CD4-positive, CD25-positive, alpha-beta regulatory T cell (primary cell): ENCODE measurements at regions not wholly inside any gene's neighbourhood (a gene's known extent, or its start where the extent isn't known, plus 50 kb on each side); places are given as distances from the start of the nearest gene placed in this dataset.

ENCODE experiments used
- ATAC-seq, 2 donors: fragments of 150-1000 bp; cut with Tn5 transposase; one replicate each; pipeline ENCODE4 v1.10.0; 2021; ENCODE audit warnings: low read depth in 2 of 2, moderate number of reproducible peaks in 2 of 2, moderate library complexity in 1 of 2
- DNase-seq, 3 donors: peaks; one replicate each; pipeline versions ENCODE4 v3.0.0 to v3.0.0-alpha.2; 2012 to 2022; ENCODE audit warnings: mixed read lengths in 1 of 3
- H3K27ac ChIP-seq: one replicate; pipeline ENCODE4 v1.7.0; 2013; ENCODE audit warnings: mild to moderate bottlenecking, low read length; ENCODE audit not compliant: insufficient read depth, poor library complexity, severe bottlenecking
- H3K27me3 ChIP-seq: one replicate; pipeline ENCODE4 v1.7.0; 2013; ENCODE audit warnings: low read length; ENCODE audit not compliant: control insufficient read depth, insufficient read depth
- H3K36me3 ChIP-seq: one replicate; pipeline ENCODE4 v1.7.0; 2013; ENCODE audit warnings: mild to moderate bottlenecking, low read length, moderate library complexity; ENCODE audit not compliant: control insufficient read depth, insufficient read depth
- H3K4me1 ChIP-seq: 2 replicates; pipeline ENCODE4 v1.7.0; 2013; ENCODE audit warnings: mild to moderate bottlenecking, low read length; ENCODE audit not compliant: insufficient read depth, control insufficient read depth, poor library complexity, severe bottlenecking
- H3K4me3 ChIP-seq: one replicate; pipeline ENCODE4 v1.7.0; 2013; ENCODE audit warnings: low read depth, mild to moderate bottlenecking, low read length, moderate library complexity
- H3K9me3 ChIP-seq, 2 experiments: 1 replicate in 1 of 2; 2 replicates in 1 of 2; pipeline ENCODE4 v1.7.0; 2013; ENCODE audit warnings: low read length in 2 of 2, mild to moderate bottlenecking in 1 of 2, moderate library complexity in 1 of 2; ENCODE audit not compliant: control insufficient read depth in 2 of 2
- H3K27ac Mint-ChIP-seq, 3 donors: one replicate each; pipeline ENCODE4 v1.8.0; 2020 to 2022; ENCODE audit warnings: mild to moderate bottlenecking in 3 of 3, mixed read lengths in 3 of 3, moderate library complexity in 2 of 3
- H3K27me3 Mint-ChIP-seq: one replicate; pipeline ENCODE4 v1.8.0; 2022; ENCODE audit warnings: mild to moderate bottlenecking, mixed read lengths
- H3K36me3 Mint-ChIP-seq: one replicate; pipeline ENCODE4 v1.8.0; 2020; ENCODE audit warnings: mixed read lengths
- H3K4me1 Mint-ChIP-seq, 4 donors: one replicate each; pipeline ENCODE4 v1.8.0; 2020 to 2022; ENCODE audit warnings: mixed read lengths in 4 of 4, mild to moderate bottlenecking in 1 of 4
- H3K4me3 Mint-ChIP-seq, 4 donors: one replicate each; pipeline ENCODE4 v1.8.0; 2020 to 2022; ENCODE audit warnings: mild to moderate bottlenecking in 4 of 4, mixed read lengths in 4 of 4, moderate library complexity in 3 of 4
- H3K9me3 Mint-ChIP-seq, 7 donors: one replicate each; pipeline ENCODE4 v1.8.0; 2020 to 2022; ENCODE audit warnings: mixed read lengths in 7 of 7, mild to moderate bottlenecking in 3 of 7, moderate library complexity in 2 of 7

- Histone ChIP-seq H3K9me3 (no peaks in the 10 kb centered on the region), H3K27me3 (no peaks in the 10 kb centered on the region), H3K27ac (no peak overlapping the region), H3K4me3 (no peak overlapping the region), H3K4me1 (no peaks in the 10 kb centered on the region), H3K36me3 (no peaks in the 10 kb centered on the region)
- ATAC-seq = no peak
- Mint-ChIP-seq H3K27me3 (no peaks in the 10 kb centered on the region), H3K4me3 (no peak overlapping the region), H3K9me3 (peaks cover 0 to 11% (median 3%) of the 10 kb centered on the region in 7 donors), H3K4me1 (no peaks in the 10 kb centered on the region), H3K27ac (no peak overlapping the region), H3K36me3 (no peaks in the 10 kb centered on the region)
- DNase-seq = no peak
These were observed 1184.6 kb upstream of the EPHA6 start for GRCh38 chr3:95629802-95630201.

GRCh38 chr3:95645291-95645690 is 1169.1 kb upstream of the EPHA6 start:
- Mint-ChIP-seq H3K27ac (no peak overlapping the region), H3K27me3 (no peaks in the 10 kb centered on the region), H3K9me3 (peaks cover 4 to 34% (median 12%) of the 10 kb centered on the region in 7 donors), H3K4me1 (no peaks in the 10 kb centered on the region), H3K4me3 (no peak overlapping the region), H3K36me3 (no peaks in the 10 kb centered on the region)
- H3K4me3 ChIP-seq = no peak overlapping the region
- ATAC-seq (no peak), DNase-seq (no peak)
- H3K4me1 ChIP-seq = no peaks in the 10 kb centered on the region
- H3K27ac ChIP-seq = no peak overlapping the region
- H3K27me3 ChIP-seq = no peaks in the 10 kb centered on the region
- no peaks in the 10 kb centered on the region for H3K9me3 ChIP-seq
- no peaks in the 10 kb centered on the region for H3K36me3 ChIP-seq

- Mint-ChIP-seq H3K4me1 (no peaks in the 10 kb centered on the region), H3K27me3 (no peaks in the 10 kb centered on the region)
These were observed 1159.6 kb upstream of the EPHA6 start for GRCh38 chr3:95654570-95655362.

GRCh38 chr3:95655363-95655986 is 1158.9 kb upstream of the EPHA6 start:
- Mint-ChIP-seq H3K9me3 (peaks cover 0 to 4% (median 2%) of the 10 kb centered on the region in 7 donors), H3K36me3 (no peaks in the 10 kb centered on the region), H3K27me3 (no peaks in the 10 kb centered on the region), H3K4me1 (no peaks in the 10 kb centered on the region), H3K27ac (no peak overlapping the region), H3K4me3 (no peak overlapping the region)
- DNase-seq = no peak
- H3K36me3 ChIP-seq = no peaks in the 10 kb centered on the region
- peaks cover 1 to 7% of the 10 kb centered on the region in 2 experiments for H3K9me3 ChIP-seq
- H3K4me1 ChIP-seq = no peaks in the 10 kb centered on the region
- H3K27ac ChIP-seq = no peak overlapping the region
- ATAC-seq = no peak
- no peaks in the 10 kb centered on the region for H3K27me3 ChIP-seq
- no peak overlapping the region for H3K4me3 ChIP-seq

More at GRCh38 chr3:95654570-95655362, 1159.6 kb upstream of the EPHA6 start:
- no peaks in the 10 kb centered on the region for H3K36me3 ChIP-seq
- H3K4me1 ChIP-seq = no peaks in the 10 kb centered on the region
- peaks cover 1 to 7% of the 10 kb centered on the region in 2 experiments for H3K9me3 ChIP-seq
- H3K27ac ChIP-seq = no peak overlapping the region
- peaks cover 0 to 7% (median 4%) of the 10 kb centered on the region in 7 donors for H3K9me3 Mint-ChIP-seq
- no peaks in the 10 kb centered on the region for H3K27me3 ChIP-seq
- H3K4me3 ChIP-seq = no peak overlapping the region
- H3K36me3 Mint-ChIP-seq = no peaks in the 10 kb centered on the region
- H3K27ac Mint-ChIP-seq = no peak overlapping the region
- H3K4me3 Mint-ChIP-seq = no peak overlapping the region
- ATAC-seq (no peak), DNase-seq (no peak)

GRCh38 chr3:95670765-95671164 is 1143.6 kb upstream of the EPHA6 start:
- no peaks in the 10 kb centered on the region for H3K4me1 Mint-ChIP-seq
- H3K9me3 Mint-ChIP-seq = peaks cover 0 to 10% (median 2%) of the 10 kb centered on the region in 7 donors
- H3K27ac Mint-ChIP-seq = no peak overlapping the region
- H3K27me3 ChIP-seq = no peaks in the 10 kb centered on the region
- no peak overlapping the region for H3K4me3 Mint-ChIP-seq
- ATAC-seq (no peak), DNase-seq (no peak)
- H3K27ac ChIP-seq = no peak overlapping the region
- H3K36me3 Mint-ChIP-seq = no peaks in the 10 kb centered on the region
- no peaks in the 10 kb centered on the region for H3K36me3 ChIP-seq
- H3K9me3 ChIP-seq = no peaks in the 10 kb centered on the region
- H3K4me3 ChIP-seq = no peak overlapping the region
- no peaks in the 10 kb centered on the region for H3K4me1 ChIP-seq
- no peaks in the 10 kb centered on the region for H3K27me3 Mint-ChIP-seq

GRCh38 chr3:95673215-95673614 is 1141.2 kb upstream of the EPHA6 start:
- Mint-ChIP-seq H3K9me3 (peaks cover 0 to 9% (median 3%) of the 10 kb centered on the region in 7 donors), H3K36me3 (no peaks in the 10 kb centered on the region), H3K4me3 (no peak overlapping the region), H3K27ac (no peak overlapping the region), H3K27me3 (no peaks in the 10 kb centered on the region), H3K4me1 (no peaks in the 10 kb centered on the region)
- H3K27ac ChIP-seq = no peak overlapping the region
- ATAC-seq (peak in 1 of 2 donors; percentile 28), DNase-seq (no peak)
- H3K4me3 ChIP-seq = no peak overlapping the region
- H3K4me1 ChIP-seq = no peaks in the 10 kb centered on the region
- H3K9me3 ChIP-seq = peaks cover 0 to 2% of the 10 kb centered on the region in 2 experiments
- no peaks in the 10 kb centered on the region for H3K36me3 ChIP-seq
- H3K27me3 ChIP-seq = no peaks in the 10 kb centered on the region

- peak overlapping the region; percentile 38 for H3K4me3 ChIP-seq
These were observed 1108.5 kb upstream of the EPHA6 start for GRCh38 chr3:95705786-95706418.

More at GRCh38 chr3:95705786-95706418, 1108.5 kb upstream of the EPHA6 start:
- Histone ChIP-seq H3K27me3 (no peaks in the 10 kb centered on the region), H3K9me3 (peaks cover 0 to 4% of the 10 kb centered on the region in 2 experiments), H3K36me3 (no peaks in the 10 kb centered on the region), H3K27ac (no peak overlapping the region), H3K4me1 (no peaks in the 10 kb centered on the region)
- no peaks in the 10 kb centered on the region for H3K36me3 Mint-ChIP-seq
- H3K27me3 Mint-ChIP-seq = no peaks in the 10 kb centered on the region
- H3K4me3 Mint-ChIP-seq = peak overlapping the region in 3 of 4 donors; percentile 64 to 74 (median 66)
- H3K27ac Mint-ChIP-seq = no peak overlapping the region
- H3K9me3 Mint-ChIP-seq = peaks cover 2 to 34% (median 9%) of the 10 kb centered on the region in 7 donors
- no peak for ATAC-seq
- H3K4me1 Mint-ChIP-seq = peaks cover 0 to 2% (median 0%) of the 10 kb centered on the region in 4 donors
- DNase-seq = peak in 2 of 3 donors; percentile 7 to 42
